NOMO-1 treated with DMSO at 0.1 percent for 48 hours (cell line): ENCODE measurements at regions not wholly inside any gene's neighbourhood (a gene's known extent, or its start where the extent isn't known, plus 50 kb on each side); places are given as distances from the start of the nearest gene placed in this dataset.
A peak's percentile ranks its signal among the peaks of the same experiment; 100 is the strongest.

ENCODE experiments used
- DNase-seq: peaks from one replicate; lab custom pipeline; 2025; ENCODE audit not compliant: unreplicated experiment; lab: John Stamatoyannopoulos, UW

- no peak for DNase-seq
Observed at GRCh38 chr6:130547723-130548122, 181.9 kb downstream of the TMEM200A start.

- peak; percentile 89 for DNase-seq
Observed at GRCh38 chr6:130557481-130558112, 191.8 kb downstream of the TMEM200A start.

- no peak for DNase-seq
Observed at GRCh38 chr6:130558131-130558530, 192.3 kb downstream of the TMEM200A start.

- DNase-seq, result no peak
Observed at GRCh38 chr6:130559166-130559565, 193.3 kb downstream of the TMEM200A start.

- DNase-seq, result no peak
Observed at GRCh38 chr6:130560231-130560630, 194.4 kb downstream of the TMEM200A start.

- peak; percentile 29 for DNase-seq
Observed at GRCh38 chr6:130561159-130561558, 195.3 kb downstream of the TMEM200A start.

- DNase-seq, result no peak
Observed at GRCh38 chr6:130565696-130566095, 199.9 kb downstream of the TMEM200A start.

- DNase-seq, result no peak
Observed at GRCh38 chr6:130574146-130574545, 208.3 kb downstream of the TMEM200A start.

- DNase-seq, result no peak
Observed at GRCh38 chr6:130575557-130575956, 209.7 kb downstream of the TMEM200A start.

GRCh38 chr6:130575971-130576370 is 210.2 kb downstream of the TMEM200A start:
- DNase-seq, result no peak

GRCh38 chr6:130577178-130577919 is 211.5 kb downstream of the TMEM200A start:
- no peak for DNase-seq

GRCh38 chr6:130578713-130579112 is 212.9 kb downstream of the TMEM200A start:
- DNase-seq, result no peak

- no peak for DNase-seq
Observed at GRCh38 chr6:130583268-130583667, 217.5 kb downstream of the TMEM200A start.

GRCh38 chr6:130585587-130585986 is 219.8 kb downstream of the TMEM200A start:
- no peak for DNase-seq

GRCh38 chr6:130587778-130588520 is 222.1 kb downstream of the TMEM200A start:
- no peak for DNase-seq

GRCh38 chr6:130593200-130593599 is 227.4 kb downstream of the TMEM200A start:
- DNase-seq, result no peak

GRCh38 chr6:130593948-130594347 is 228.1 kb downstream of the TMEM200A start:
- DNase-seq, result no peak

GRCh38 chr6:130598021-130598989 is 228.9 kb upstream of the SMLR1 start:
- DNase-seq, result no peak

- no peak for DNase-seq
Observed at GRCh38 chr6:130600880-130601341, 226.3 kb upstream of the SMLR1 start.

- DNase-seq, result peak; percentile 97
Observed at GRCh38 chr6:130602151-130602770, 224.9 kb upstream of the SMLR1 start.
